IMR-90 (cell line): ENCODE measurements at regions not wholly inside any gene's neighbourhood (a gene's known extent, or its start where the extent isn't known, plus 50 kb on each side); places are given as distances from the start of the nearest gene placed in this dataset.

ENCODE experiments used
- ATAC-seq: fragments of 200-7000 bp; cut with Tn5 transposase; 2 replicates; pipeline ENCODE4 v1.9.1; 2020; ENCODE audit warnings: low read depth, mild to moderate bottlenecking, moderate library complexity
- BruUV-seq: library from RNA; stranded (reverse); fragments of 400-500 nt; replicated peaks from 2 replicates; lab custom pipeline; 2021; lab: Mats Ljungman, UMichigan
- CTCF ChIA-PET: fragments of 300-600 bp; formaldehyde crosslinking; extraction: SDS; loops from one replicate; lab custom pipeline; 2021; ENCODE audit warnings: antibody characterized with exemption; lab: Yijun Ruan, JAX
- POLR2A ChIA-PET: fragments of 300-600 bp; sonication (Branson Sonifier 250); formaldehyde crosslinking; loops from one replicate; lab custom pipeline; 2022; ENCODE audit warnings: antibody characterized with exemption; ENCODE audit not compliant: unreplicated experiment; lab: Charles Lee
- DNase-seq: peaks from one replicate; pipeline ENCODE4 v3.0.0; 2013
- H2AFZ ChIP-seq: replicated peaks from 2 replicates; pipeline ENCODE3; 2013; ENCODE audit warnings: low read length, mild to moderate bottlenecking; ENCODE audit not compliant: poor library complexity
- H2AK5ac ChIP-seq: 2 replicates; pipeline ENCODE4 v1.6.1; 2013; ENCODE audit warnings: low read depth, low read length, inconsistent platforms
- H2AK9ac ChIP-seq: replicated peaks from 2 replicates; pipeline ENCODE3; 2013; ENCODE audit warnings: mild to moderate bottlenecking, low read depth, low read length, moderate library complexity; ENCODE audit not compliant: poor library complexity
- H2BK120ac ChIP-seq: 2 replicates; pipeline ENCODE4 v1.6.1; 2013; ENCODE audit warnings: low read depth, low read length, inconsistent platforms
- H2BK15ac ChIP-seq: 3 replicates; pipeline ENCODE4 v1.6.1; 2013; ENCODE audit warnings: low read depth, low read length, inconsistent platforms
- H2BK20ac ChIP-seq: 2 replicates; pipeline ENCODE4 v1.6.1; 2013; ENCODE audit warnings: low read depth, mild to moderate bottlenecking, inconsistent platforms, low read length, moderate library complexity
- H2BK5ac ChIP-seq: 2 replicates; pipeline ENCODE4 v1.6.1; 2013; ENCODE audit warnings: mild to moderate bottlenecking, low read depth, low read length, inconsistent platforms; ENCODE audit not compliant: poor library complexity, severe bottlenecking
- H3K14ac ChIP-seq: replicated peaks from 2 replicates; pipeline ENCODE4 v1.6.1; 2013; ENCODE audit warnings: low read depth, low read length, inconsistent platforms
- H3K18ac ChIP-seq: 2 replicates; pipeline ENCODE4 v1.6.1; 2013; ENCODE audit warnings: low read depth, low read length, control low read depth
- H3K23ac ChIP-seq: 2 replicates; pipeline ENCODE4 v1.6.1; 2013; ENCODE audit warnings: low read depth, low read length, inconsistent platforms
- H3K27ac ChIP-seq: 2 replicates; pipeline ENCODE4 v1.5.1; 2013; ENCODE audit warnings: mild to moderate bottlenecking, control low read depth, low read length; ENCODE audit not compliant: insufficient read depth
- H3K27me3 ChIP-seq: 2 replicates; pipeline ENCODE4 v1.6.1; 2013; ENCODE audit warnings: low read length; ENCODE audit not compliant: control insufficient read depth, insufficient read depth
- H3K36me3 ChIP-seq: 2 replicates; pipeline ENCODE4 v1.6.1; 2013; ENCODE audit warnings: low read length, mixed read lengths; ENCODE audit not compliant: control insufficient read depth, insufficient read depth
- H3K4ac ChIP-seq: 2 replicates; pipeline ENCODE4 v1.6.1; 2013; ENCODE audit warnings: low read depth, low read length, inconsistent platforms
- H3K4me1 ChIP-seq: 2 replicates; pipeline ENCODE4 v1.6.1; 2013; ENCODE audit warnings: low read length, mixed read lengths; ENCODE audit not compliant: control insufficient read depth, insufficient read depth
- H3K4me2 ChIP-seq: 2 replicates; pipeline ENCODE4 v1.6.1; 2013; ENCODE audit warnings: low read depth, mild to moderate bottlenecking, control low read depth, low read length, moderate library complexity
- H3K4me3 ChIP-seq: 2 replicates; pipeline ENCODE4 v1.5.1; 2013; ENCODE audit warnings: low read depth, mild to moderate bottlenecking, control low read depth, low read length, moderate library complexity; ENCODE audit not compliant: insufficient read depth
- H3K56ac ChIP-seq: 2 replicates; pipeline ENCODE4 v1.6.1; 2013; ENCODE audit warnings: low read length, inconsistent platforms; ENCODE audit not compliant: insufficient read depth; ENCODE audit errors: extremely low read depth
- H3K79me1 ChIP-seq, 2 experiments: 2 replicates each; pipeline ENCODE4 v1.6.1; 2013; ENCODE audit warnings: low read length in 2 of 2, inconsistent platforms in 1 of 2, low read depth in 1 of 2
- H3K9ac ChIP-seq: 2 replicates; pipeline ENCODE4 v1.6.1; 2013; ENCODE audit warnings: low read depth, low read length, control low read depth
- H3K9me1 ChIP-seq: 2 replicates; pipeline ENCODE4 v1.6.1; 2013; ENCODE audit warnings: low read length, inconsistent platforms; ENCODE audit not compliant: insufficient read depth
- H3K9me3 ChIP-seq: 2 replicates; pipeline ENCODE4 v1.6.1; 2013; ENCODE audit warnings: low read length; ENCODE audit not compliant: control insufficient read depth, insufficient read depth
- H4K20me1 ChIP-seq: 2 replicates; pipeline ENCODE4 v1.6.1; 2013; ENCODE audit warnings: low read length, inconsistent platforms; ENCODE audit not compliant: insufficient read depth
- H4K5ac ChIP-seq: 2 replicates; pipeline ENCODE4 v1.6.1; 2013; ENCODE audit warnings: mild to moderate bottlenecking, low read depth, low read length, control low read depth
- H4K8ac ChIP-seq, 2 experiments: 2 replicates each; pipeline ENCODE4 v1.6.1; 2013; ENCODE audit warnings: low read depth in 2 of 2, low read length in 2 of 2, control low read depth in 1 of 2, inconsistent platforms in 1 of 2
- H4K91ac ChIP-seq: 2 replicates; pipeline ENCODE4 v1.6.1; 2013; ENCODE audit warnings: low read depth, low read length, inconsistent platforms; ENCODE audit not compliant: insufficient read depth
- BHLHE40 ChIP-seq: fragments of 150-350 bp; IDR thresholded peaks from 2 replicates; pipeline ENCODE4 v1.6.1; 2016; ENCODE audit warnings: mild to moderate bottlenecking, low read depth, low read length
- CEBPB ChIP-seq: IDR thresholded peaks from 2 replicates; pipeline ENCODE4 v1.6.1; 2012; ENCODE audit warnings: low read depth, low read length, improper control_type of control experiment
- CHD1 ChIP-seq: IDR thresholded peaks from 2 replicates; pipeline ENCODE4 v1.6.1; 2012; ENCODE audit warnings: low read depth, low read length, improper control_type of control experiment
- FOS ChIP-seq: fragments of 150-350 bp; IDR thresholded peaks from 2 replicates; pipeline ENCODE4 v1.6.1; 2016; ENCODE audit warnings: low read depth, low read length
- MAFK ChIP-seq: IDR thresholded peaks from 2 replicates; pipeline ENCODE4 v1.6.1; 2012; ENCODE audit warnings: low read depth, low read length, improper control_type of control experiment
- MAZ ChIP-seq: IDR thresholded peaks from 2 replicates; pipeline ENCODE4 v1.6.1; 2012; ENCODE audit warnings: low read depth, mild to moderate bottlenecking, low read length, improper control_type of control experiment, moderate library complexity, borderline replicate concordance
- MXI1 ChIP-seq: IDR thresholded peaks from 2 replicates; pipeline ENCODE4 v1.6.1; 2012; ENCODE audit warnings: low read depth, mild to moderate bottlenecking, low read length, moderate library complexity, borderline replicate concordance
- NFE2L2 ChIP-seq: fragments of 150-350 bp; IDR thresholded peaks from 2 replicates; pipeline ENCODE4 v1.6.1; 2016; ENCODE audit warnings: low read depth, mild to moderate bottlenecking, low read length
- POLR2A ChIP-seq: IDR thresholded peaks from 2 replicates; pipeline ENCODE4 v1.6.1; 2012; ENCODE audit warnings: mild to moderate bottlenecking, low read depth, low read length
- RAD21 ChIP-seq: IDR thresholded peaks from 2 replicates; pipeline ENCODE4 v1.6.1; 2012; ENCODE audit warnings: low read length, improper control_type of control experiment
- RCOR1 ChIP-seq: IDR thresholded peaks from 2 replicates; pipeline ENCODE4 v1.6.1; 2012; ENCODE audit warnings: mild to moderate bottlenecking, low read length, improper control_type of control experiment; ENCODE audit not compliant: insufficient replicate concordance
- RFX5 ChIP-seq: IDR thresholded peaks from 2 replicates; pipeline ENCODE4 v1.8.0; 2012; ENCODE audit warnings: low read depth, mild to moderate bottlenecking, low read length, moderate library complexity
- SMC3 ChIP-seq: fragments of 150-350 bp; IDR thresholded peaks from 2 replicates; pipeline ENCODE4 v1.6.1; 2016; ENCODE audit warnings: low read depth, mild to moderate bottlenecking, antibody characterized with exemption, low read length, moderate library complexity
- WGBS, 2 experiments: methylation state at CpG; one replicate each; pipeline versions ENCODE4 v1.1.5 to v1.1.7; 2013; ENCODE audit warnings: missing lambda C conversion rate in 2 of 2; ENCODE audit not compliant: insufficient read length in 1 of 2; ENCODE audit errors: extremely low coverage in 2 of 2; 5-methylcytosine and 5-hydroxymethylcytosine counted together
- dilution Hi-C: fragments of 300-500 bp; cut with HindIII; formaldehyde crosslinking; loops from one replicate; pipeline ENCODE4 v1.14.3; 2018; ENCODE audit warnings: low sequenced_read_pairs; ENCODE audit not compliant: unreplicated experiment
- in situ Hi-C: fragments of 300-500 bp; cut with MboI; formaldehyde crosslinking; loops from 3 replicates; pipeline ENCODE4 v1.14.3; 2019; ENCODE audit warnings: low sequenced_read_pairs, inconsistent platforms, mixed read lengths
- intact Hi-C: fragments of 100-400 bp; cut with micrococcal nuclease; formaldehyde crosslinking; loops from 2 replicates; pipeline ENCODE4 v1.10.0; 2022
- TF ChIP-seq, protein P1 (sequence below): fragments of 150-350 bp; IDR thresholded peaks from 2 replicates; pipeline ENCODE4 v1.6.1; 2016; ENCODE audit warnings: low read depth, mild to moderate bottlenecking, low read length, moderate library complexity, borderline replicate concordance
- TF ChIP-seq, protein P2 (sequence below): fragments of 150-350 bp; IDR thresholded peaks from 2 replicates; pipeline ENCODE4 v1.6.1; 2017; ENCODE audit warnings: mild to moderate bottlenecking, antibody characterized with exemption, low read length, low read depth
- TF ChIP-seq, protein P3 (sequence below): conservative IDR thresholded peaks from 2 replicates; pipeline ENCODE4 v1.5.1; 2012; ENCODE audit warnings: mild to moderate bottlenecking, low read depth, low read length, improper control_type of control experiment

DNA sequence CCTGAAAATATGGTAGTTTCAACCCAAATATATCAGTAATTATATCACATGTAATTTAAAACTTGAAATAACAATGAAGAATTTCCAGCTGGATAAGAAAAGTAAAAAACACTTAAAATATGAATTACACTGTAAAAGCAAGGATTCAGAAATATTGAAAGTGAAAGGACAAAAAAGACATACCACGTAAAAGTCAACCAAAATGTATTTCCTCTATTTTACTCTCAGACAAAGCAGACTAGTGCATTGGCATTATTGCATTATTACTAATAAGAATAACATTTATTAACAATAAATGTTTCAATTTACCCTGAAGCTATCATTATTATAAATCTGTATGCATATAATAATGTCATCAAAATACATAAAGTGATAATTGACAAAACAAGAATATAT lies 445.1 kb upstream of the TRIB2 start:
- Histone ChIP-seq H3K56ac (no peak overlapping the region), H2BK20ac (no peak overlapping the region), H3K27me3 (no peaks in the 10 kb centered on the region), H2AK9ac (no peak overlapping the region), H4K8ac (no peak overlapping the region), H2AFZ (no peak overlapping the region), H3K18ac (no peak overlapping the region), H2AK5ac (no peak overlapping the region), H3K23ac (no peak overlapping the region), H3K9me1 (no peaks in the 10 kb centered on the region), H4K5ac (no peak overlapping the region), H3K9me3 (no peaks in the 10 kb centered on the region), H4K91ac (no peak overlapping the region), H3K4me3 (no peak overlapping the region), H3K27ac (no peak overlapping the region), H3K4ac (no peak overlapping the region), H2BK5ac (no peak overlapping the region), H3K14ac (no peak overlapping the region), H3K9ac (no peak overlapping the region), H3K4me1 (no peaks in the 10 kb centered on the region), H2BK120ac (no peak overlapping the region), H2BK15ac (no peak overlapping the region), H4K20me1 (no peaks in the 10 kb centered on the region), H3K36me3 (no peaks in the 10 kb centered on the region), H3K4me2 (no peak overlapping the region), H3K79me1 (no peaks in the 10 kb centered on the region)
- POLR2A ChIA-PET: no interaction called here
- TF ChIP-seq SMC3 (no peak), CEBPB (no peak), POLR2A (no peak), NFE2L2 (no peak), RAD21 (no peak), CHD1 (no peak), MAZ (no peak), MXI1 (no peak), FOS (no peak), RCOR1 (no peak), RFX5 (no peak), BHLHE40 (no peak), MAFK (no peak)
- TF ChIP-seq, protein P1, sequence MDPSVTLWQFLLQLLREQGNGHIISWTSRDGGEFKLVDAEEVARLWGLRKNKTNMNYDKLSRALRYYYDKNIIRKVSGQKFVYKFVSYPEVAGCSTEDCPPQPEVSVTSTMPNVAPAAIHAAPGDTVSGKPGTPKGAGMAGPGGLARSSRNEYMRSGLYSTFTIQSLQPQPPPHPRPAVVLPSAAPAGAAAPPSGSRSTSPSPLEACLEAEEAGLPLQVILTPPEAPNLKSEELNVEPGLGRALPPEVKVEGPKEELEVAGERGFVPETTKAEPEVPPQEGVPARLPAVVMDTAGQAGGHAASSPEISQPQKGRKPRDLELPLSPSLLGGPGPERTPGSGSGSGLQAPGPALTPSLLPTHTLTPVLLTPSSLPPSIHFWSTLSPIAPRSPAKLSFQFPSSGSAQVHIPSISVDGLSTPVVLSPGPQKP: no peak
- TF ChIP-seq, protein P2, sequence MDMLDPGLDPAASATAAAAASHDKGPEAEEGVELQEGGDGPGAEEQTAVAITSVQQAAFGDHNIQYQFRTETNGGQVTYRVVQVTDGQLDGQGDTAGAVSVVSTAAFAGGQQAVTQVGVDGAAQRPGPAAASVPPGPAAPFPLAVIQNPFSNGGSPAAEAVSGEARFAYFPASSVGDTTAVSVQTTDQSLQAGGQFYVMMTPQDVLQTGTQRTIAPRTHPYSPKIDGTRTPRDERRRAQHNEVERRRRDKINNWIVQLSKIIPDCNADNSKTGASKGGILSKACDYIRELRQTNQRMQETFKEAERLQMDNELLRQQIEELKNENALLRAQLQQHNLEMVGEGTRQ: no peak
- TF ChIP-seq, protein P3, sequence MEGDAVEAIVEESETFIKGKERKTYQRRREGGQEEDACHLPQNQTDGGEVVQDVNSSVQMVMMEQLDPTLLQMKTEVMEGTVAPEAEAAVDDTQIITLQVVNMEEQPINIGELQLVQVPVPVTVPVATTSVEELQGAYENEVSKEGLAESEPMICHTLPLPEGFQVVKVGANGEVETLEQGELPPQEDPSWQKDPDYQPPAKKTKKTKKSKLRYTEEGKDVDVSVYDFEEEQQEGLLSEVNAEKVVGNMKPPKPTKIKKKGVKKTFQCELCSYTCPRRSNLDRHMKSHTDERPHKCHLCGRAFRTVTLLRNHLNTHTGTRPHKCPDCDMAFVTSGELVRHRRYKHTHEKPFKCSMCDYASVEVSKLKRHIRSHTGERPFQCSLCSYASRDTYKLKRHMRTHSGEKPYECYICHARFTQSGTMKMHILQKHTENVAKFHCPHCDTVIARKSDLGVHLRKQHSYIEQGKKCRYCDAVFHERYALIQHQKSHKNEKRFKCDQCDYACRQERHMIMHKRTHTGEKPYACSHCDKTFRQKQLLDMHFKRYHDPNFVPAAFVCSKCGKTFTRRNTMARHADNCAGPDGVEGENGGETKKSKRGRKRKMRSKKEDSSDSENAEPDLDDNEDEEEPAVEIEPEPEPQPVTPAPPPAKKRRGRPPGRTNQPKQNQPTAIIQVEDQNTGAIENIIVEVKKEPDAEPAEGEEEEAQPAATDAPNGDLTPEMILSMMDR: no peak
- dilution Hi-C loops (no loop called here), intact Hi-C loops (no loop called here), in situ Hi-C loops (no loop called here)
- CTCF ChIA-PET: no interaction called here
- no peak for ATAC-seq
- BruUV-seq: no TSS peak
- no peak for DNase-seq
- WGBS, 2 experiments: no CpG with 5 or more reads among the region's 1 CpG
